ENCODE measurements at regions not wholly inside any gene's neighbourhood (a gene's known extent, or its start where the extent isn't known, plus 50 kb on each side); places are given as distances from the start of the nearest gene placed in this dataset.
A peak's percentile ranks its signal among the peaks of the same experiment; 100 is the strongest.

- no peaks in the 10 kb centered on the region for H3K4me1 ChIP-seq
- WGBS, 2 donors: 82 to 84% methylated on average over 3 of the region's 3 CpGs
- DNase-seq: no peak
- H3K4me3 ChIP-seq: no peak overlapping the region
- no peaks in the 10 kb centered on the region for H3K36me3 ChIP-seq (ENCODE audit: low read depth, missing control alignments)
- intact Hi-C loops (cut with DNase I; ENCODE audit: low total_unique reads): no loop called here
- TF ChIP-seq POLR2A (IDR thresholded peaks at IDR 0.05) (no peak), CTCF (IDR thresholded peaks at IDR 0.05) (no peak)
- H3K27me3 ChIP-seq: no peaks in the 10 kb centered on the region
- H3K27ac ChIP-seq: no peak overlapping the region
- H3K9me3 ChIP-seq: no peaks in the 10 kb centered on the region
Measured at GRCh38 chr15:31802761-31803160, 227.6 kb upstream of the CHRNA7 start.

- no peak for DNase-seq
- H3K4me1 ChIP-seq: no peaks in the 10 kb centered on the region
- TF ChIP-seq CTCF (IDR thresholded peaks at IDR 0.05) (no peak), POLR2A (IDR thresholded peaks at IDR 0.05) (no peak)
- WGBS, 2 donors: 97 to 100% methylated on average over 1 to 3 of the region's 3 CpGs
- no peaks in the 10 kb centered on the region for H3K36me3 ChIP-seq (ENCODE audit: low read depth, missing control alignments)
- no peak overlapping the region for H3K27ac ChIP-seq
- H3K27me3 ChIP-seq: no peaks in the 10 kb centered on the region
- H3K4me3 ChIP-seq: no peak overlapping the region
- intact Hi-C loops (cut with DNase I; ENCODE audit: low total_unique reads): no loop called here
- H3K9me3 ChIP-seq: no peaks in the 10 kb centered on the region
Measured at GRCh38 chr15:31803388-31803884, 226.9 kb upstream of the CHRNA7 start.

GRCh38 chr15:31805090-31805662, 225.1 kb upstream of the CHRNA7 start:
- TF ChIP-seq CTCF (IDR thresholded peaks at IDR 0.05) (no peak), POLR2A (IDR thresholded peaks at IDR 0.05) (no peak)
- WGBS, 2 donors: 86 to 89% methylated on average over 5 of the region's 5 CpGs
- no peaks in the 10 kb centered on the region for H3K36me3 ChIP-seq (ENCODE audit: low read depth, missing control alignments)

GRCh38 chr15:31806106-31806505, 224.2 kb upstream of the CHRNA7 start:
- no peak overlapping the region for H3K27ac ChIP-seq
- no peaks in the 10 kb centered on the region for H3K27me3 ChIP-seq
- no peaks in the 10 kb centered on the region for H3K36me3 ChIP-seq (ENCODE audit: low read depth, missing control alignments)
- DNase-seq: no peak
- no peak overlapping the region for H3K4me3 ChIP-seq
- TF ChIP-seq CTCF (IDR thresholded peaks at IDR 0.05) (no peak), POLR2A (IDR thresholded peaks at IDR 0.05) (no peak)
- H3K9me3 ChIP-seq: no peaks in the 10 kb centered on the region
- intact Hi-C loops (cut with DNase I; ENCODE audit: low total_unique reads): no loop called here
- no peaks in the 10 kb centered on the region for H3K4me1 ChIP-seq

More at GRCh38 chr15:31805090-31805662, 225.1 kb upstream of the CHRNA7 start:
- intact Hi-C loops (cut with DNase I; ENCODE audit: low total_unique reads): no loop called here
- H3K9me3 ChIP-seq: no peaks in the 10 kb centered on the region
- H3K27me3 ChIP-seq: no peaks in the 10 kb centered on the region
- H3K4me1 ChIP-seq: no peaks in the 10 kb centered on the region
- no peak overlapping the region for H3K4me3 ChIP-seq
- H3K27ac ChIP-seq: no peak overlapping the region
- no peak for DNase-seq

- no peaks in the 10 kb centered on the region for H3K27me3 ChIP-seq
- no peaks in the 10 kb centered on the region for H3K9me3 ChIP-seq
- intact Hi-C loops (cut with DNase I; ENCODE audit: low total_unique reads): no loop called here
- DNase-seq: peak; percentile 20
- H3K4me1 ChIP-seq: peaks cover 6% of the 10 kb centered on the region
- H3K36me3 ChIP-seq (ENCODE audit: low read depth, missing control alignments): no peaks in the 10 kb centered on the region
- no peak overlapping the region for H3K4me3 ChIP-seq
- TF ChIP-seq POLR2A (IDR thresholded peaks at IDR 0.05) (no peak), CTCF (IDR thresholded peaks at IDR 0.05) (no peak)
- WGBS, 2 donors: 67 to 80% methylated on average over 3 to 10 of the region's 10 CpGs
- H3K27ac ChIP-seq: no peak overlapping the region
Measured at GRCh38 chr15:31811641-31812040, 218.7 kb upstream of the CHRNA7 start.

Measured in testis (tissue), 2 donors.